H1 (cell line): ENCODE measurements at regions not wholly inside any gene's neighbourhood (a gene's known extent, or its start where the extent isn't known, plus 50 kb on each side); places are given as distances from the start of the nearest gene placed in this dataset.
A peak's percentile ranks its signal among the peaks of the same experiment; 100 is the strongest.

Experiments
- CTCF ChIA-PET: fragments of 300-600 bp; sonication (Branson Sonifier 250); formaldehyde crosslinking; loops from one replicate; lab custom pipeline; 2021; ENCODE audit not compliant: partially characterized antibody; lab: Charles Lee
- POLR2A ChIA-PET: fragments of 300-600 bp; sonication (Branson Sonifier 250); formaldehyde crosslinking; loops from one replicate; lab custom pipeline; 2021; ENCODE audit warnings: inconsistent platforms; ENCODE audit not compliant: partially characterized antibody; lab: Charles Lee
- DNase-seq, 2 experiments: peaks; one replicate each; pipeline versions ENCODE4 v3.0.0 to v3.0.0-alpha.2; 2010 to 2022; ENCODE audit warnings: low spot score in 2 of 2, low read depth in 1 of 2, mixed read lengths in 1 of 2
- FAIRE-seq: peaks from 2 replicates; lab custom pipeline; 2011; peaks lifted over from hg19 to GRCh38; lab: Jason Lieb, UNC
- H2AFZ ChIP-seq: 2 replicates; pipeline ENCODE4 v1.8.1; 2012; ENCODE audit warnings: low read length, inconsistent platforms
- H2AK5ac ChIP-seq: 2 replicates; pipeline ENCODE4 v1.6.1; 2013; ENCODE audit warnings: low read depth, low read length
- H2BK120ac ChIP-seq: replicated peaks from 2 replicates; pipeline ENCODE3; 2013; ENCODE audit warnings: low read depth, low read length, inconsistent platforms
- H2BK12ac ChIP-seq: 2 replicates; pipeline ENCODE4 v1.6.1; 2013; ENCODE audit warnings: low read depth, low read length
- H2BK15ac ChIP-seq: 2 replicates; pipeline ENCODE4 v1.6.1; 2013; ENCODE audit warnings: low read length
- H2BK20ac ChIP-seq: 2 replicates; pipeline ENCODE4 v1.6.1; 2013; ENCODE audit warnings: low read length
- H2BK5ac ChIP-seq: 2 replicates; pipeline ENCODE4 v1.6.1; 2013; ENCODE audit warnings: low read depth, low read length
- H3K14ac ChIP-seq: 2 replicates; pipeline ENCODE4 v1.6.1; 2013; ENCODE audit warnings: inconsistent platforms; ENCODE audit not compliant: insufficient read length
- H3K18ac ChIP-seq: 2 replicates; pipeline ENCODE4 v1.6.1; 2013; ENCODE audit warnings: low read length; ENCODE audit errors: extremely low read depth
- H3K23ac ChIP-seq: 2 replicates; pipeline ENCODE4 v1.6.1; 2013; ENCODE audit warnings: inconsistent platforms; ENCODE audit not compliant: insufficient read length
- H3K23me2 ChIP-seq: 2 replicates; pipeline ENCODE4 v1.6.1; 2013; ENCODE audit warnings: low read depth, low read length
- H3K27ac ChIP-seq: 2 replicates; pipeline ENCODE4 v1.6.1; 2011; ENCODE audit warnings: low read depth, low read length, inconsistent platforms
- H3K27me3 ChIP-seq, 4 experiments: replicated peaks in 1 of 4; 1 replicate in 1 of 4; 2 replicates in 3 of 4; pipeline versions ENCODE4 v1.6.1 to v1.8.1; 2011 to 2013; ENCODE audit warnings: low read length in 3 of 4, mild to moderate bottlenecking in 3 of 4, inconsistent platforms in 2 of 4, mixed read lengths in 2 of 4, moderate library complexity in 1 of 4; ENCODE audit not compliant: control insufficient read depth in 3 of 4, insufficient read depth in 3 of 4; ENCODE audit errors: extremely low read depth in 1 of 4
- H3K36me3 ChIP-seq, 4 experiments: 2 replicates each; pipeline versions ENCODE4 v1.6.1 to v1.8.1; 2011 to 2013; ENCODE audit warnings: mild to moderate bottlenecking in 4 of 4, low read length in 3 of 4, moderate library complexity in 2 of 4, control low read depth in 1 of 4, inconsistent platforms in 1 of 4; ENCODE audit not compliant: insufficient read depth in 4 of 4, control insufficient read depth in 2 of 4
- H3K4ac ChIP-seq: replicated peaks from 2 replicates; pipeline ENCODE3; 2013; ENCODE audit warnings: low read length, low read depth, mixed read lengths, inconsistent platforms; ENCODE audit not compliant: insufficient read length
- H3K4me1 ChIP-seq, 4 experiments: replicated peaks in 1 of 4; 1 replicate in 1 of 4; 2 replicates in 3 of 4; pipeline versions ENCODE4 v1.6.1 to v1.8.1; 2011 to 2013; ENCODE audit warnings: low read length in 3 of 4, inconsistent platforms in 2 of 4, mixed read lengths in 1 of 4; ENCODE audit not compliant: insufficient read depth in 4 of 4, control insufficient read depth in 3 of 4
- H3K4me2 ChIP-seq, 2 experiments: 2 replicates each; pipeline versions ENCODE4 v1.6.1 to v1.8.1; 2011 to 2013; ENCODE audit warnings: low read depth in 2 of 2, low read length in 2 of 2, control low read depth in 1 of 2, inconsistent platforms in 1 of 2, mild to moderate bottlenecking in 1 of 2; ENCODE audit not compliant: insufficient read depth in 1 of 2
- H3K4me3 ChIP-seq, 4 experiments: fragments of 200-600, 300-600 bp in 1 of 4; sonication (generic), shearing (Covaris generic), sonication (Bioruptor Twin) in 1 of 4; 2 replicates each; pipeline versions ENCODE4 v1.5.1 to v1.8.1; 2011 to 2016; ENCODE audit warnings: low read length in 4 of 4, low read depth in 3 of 4, control low read depth in 2 of 4, inconsistent platforms in 2 of 4, mild to moderate bottlenecking in 2 of 4, mixed read lengths in 1 of 4, moderate library complexity in 1 of 4; ENCODE audit not compliant: insufficient read depth in 2 of 4; ENCODE audit errors: extremely low read depth in 1 of 4
- H3K56ac ChIP-seq: replicated peaks from 2 replicates; pipeline ENCODE3; 2013; ENCODE audit warnings: low read depth, mild to moderate bottlenecking, mixed read lengths, low read length, inconsistent platforms; ENCODE audit not compliant: insufficient read length
- H3K79me1 ChIP-seq: 2 replicates; pipeline ENCODE4 v1.6.1; 2013; ENCODE audit warnings: low read depth, low read length, control low read depth
- H3K79me2 ChIP-seq, 2 experiments: 2 replicates each; pipeline versions ENCODE4 v1.6.1 to v1.8.1; 2012 to 2013; ENCODE audit warnings: low read length in 2 of 2, mild to moderate bottlenecking in 2 of 2, inconsistent platforms in 1 of 2; ENCODE audit not compliant: insufficient read depth in 2 of 2, control insufficient read depth in 1 of 2
- H3K9ac ChIP-seq, 4 experiments: replicated peaks in 1 of 4; 1 replicate in 1 of 4; 2 replicates in 3 of 4; pipeline versions ENCODE4 v1.6.1 to v1.8.1; 2011 to 2013; ENCODE audit warnings: low read depth in 3 of 4, low read length in 3 of 4, control low read depth in 2 of 4, mild to moderate bottlenecking in 2 of 4, moderate library complexity in 2 of 4, inconsistent platforms in 1 of 4; ENCODE audit errors: extremely low read depth in 1 of 4
- H3K9me3 ChIP-seq, 2 experiments: 2 replicates each; pipeline versions ENCODE4 v1.6.1 to v1.8.1; 2012 to 2013; ENCODE audit warnings: mild to moderate bottlenecking in 2 of 2, moderate library complexity in 2 of 2, control low read depth in 1 of 2, inconsistent platforms in 1 of 2, low read depth in 1 of 2, low read length in 1 of 2, mixed read lengths in 1 of 2; ENCODE audit not compliant: insufficient read depth in 2 of 2
- H4K20me1 ChIP-seq, 2 experiments: replicated peaks in 1 of 2; 2 replicates each; pipeline versions ENCODE3 to v1.8.1; 2011 to 2013; ENCODE audit warnings: inconsistent platforms in 2 of 2, low read length in 2 of 2, mild to moderate bottlenecking in 1 of 2; ENCODE audit not compliant: insufficient read depth in 2 of 2, control insufficient read depth in 1 of 2
- H4K5ac ChIP-seq: 2 replicates; pipeline ENCODE4 v1.6.1; 2013; ENCODE audit warnings: low read length, low read depth, mixed read lengths, inconsistent platforms; ENCODE audit not compliant: insufficient read length
- H4K8ac ChIP-seq: 2 replicates; pipeline ENCODE4 v1.8.0; 2013; ENCODE audit warnings: mild to moderate bottlenecking, moderate library complexity, low read length, inconsistent platforms; ENCODE audit not compliant: insufficient read depth; ENCODE audit errors: extremely low read depth
- H4K91ac ChIP-seq: replicated peaks from 2 replicates; pipeline ENCODE3; 2013; ENCODE audit warnings: low read length, mixed read lengths, inconsistent platforms; ENCODE audit not compliant: insufficient read length
- EZH2 ChIP-seq: fragments of 200-600 bp; sonication (generic); IDR thresholded peaks from 2 replicates; pipeline ENCODE4 v1.7.1; 2012; ENCODE audit warnings: low read depth, mild to moderate bottlenecking, moderate library complexity, low read length, inconsistent platforms; ENCODE audit not compliant: severe bottlenecking
- GABPA ChIP-seq: IDR thresholded peaks from 2 replicates; pipeline ENCODE4 v1.6.1; 2011; ENCODE audit warnings: mild to moderate bottlenecking, low read length, moderate library complexity, borderline replicate concordance; ENCODE audit not compliant: insufficient read depth
- KDM1A ChIP-seq: fragments of 200-600, 300-600 bp; sonication (generic); IDR thresholded peaks from 2 replicates; pipeline ENCODE4 v1.7.1; 2016; ENCODE audit warnings: mild to moderate bottlenecking, low read length, borderline replicate concordance
- TCF12 ChIP-seq: IDR thresholded peaks from 2 replicates; pipeline ENCODE4 v1.6.1; 2011; ENCODE audit warnings: low read depth, mild to moderate bottlenecking, low read length
- ZNF274 ChIP-seq: IDR thresholded peaks from 2 replicates; pipeline ENCODE4 v1.7.0; 2012; ENCODE audit warnings: low read length, borderline replicate concordance; ENCODE audit errors: extremely low read depth
- WGBS, 2 experiments: shearing (Covaris generic) in 1 of 2; methylation state at CpG; one replicate each; pipeline versions ENCODE4 v1.1.6 to v1.1.7; 2013 to 2015; ENCODE audit warnings: low lambda C conversion rate in 2 of 2, mixed read lengths in 2 of 2, inconsistent platforms in 1 of 2, low coverage in 1 of 2, missing lambda C conversion rate in 1 of 2; ENCODE audit not compliant: insufficient replicate concordance in 2 of 2, insufficient coverage in 1 of 2, insufficient read length in 1 of 2; ENCODE audit errors: extremely low coverage in 1 of 2, missing lambda C conversion rate in 1 of 2; 5-methylcytosine and 5-hydroxymethylcytosine counted together

- no peak overlapping the region for H2BK12ac ChIP-seq
- no peaks in the 10 kb centered on the region for H3K9me3 ChIP-seq
- H3K23me2 ChIP-seq, result no peaks in the 10 kb centered on the region
- H3K14ac ChIP-seq, result no peak overlapping the region
- no peak overlapping the region for H3K4me2 ChIP-seq
- TF ChIP-seq GABPA (no peak), EZH2 (no peak), ZNF274 (no peak), KDM1A (peak; percentile 83), TCF12 (no peak)
- TF ChIP-seq, all 59 proteins: peak for 1
- CTCF ChIA-PET, result interaction anchor here (0.6 kb wide), 1 partner anchor 142 kb away, joined by 3 read pairs; no protein-coding TSS in a partner anchor
- Histone ChIP-seq H3K4me3 (no peak overlapping the region), H3K4ac (no peak overlapping the region), H2BK5ac (no peak overlapping the region), H3K56ac (no peak overlapping the region), H2AFZ (no peak overlapping the region), H4K5ac (no peak overlapping the region), H2BK15ac (no peak overlapping the region; the same call in 1 of the 2 replicates), H3K79me2 (no peaks in the 10 kb centered on the region), H3K18ac (no peak overlapping the region), H3K79me1 (no peaks in the 10 kb centered on the region), H3K27ac (no peak overlapping the region), H3K23ac (no peak overlapping the region), H3K9ac (no peak overlapping the region), H3K36me3 (no peaks in the 10 kb centered on the region), H3K27me3 (no peaks in the 10 kb centered on the region), H3K4me1 (peaks cover 0 to 7% (median 3%) of the 10 kb centered on the region in 4 experiments; a peak in 4 of 7 replicates), H4K91ac (no peak overlapping the region), H4K20me1 (no peaks in the 10 kb centered on the region), H2BK120ac (no peak overlapping the region), H2BK20ac (no peak overlapping the region), H4K8ac (no peak overlapping the region), H2AK5ac (no peak overlapping the region)
- POLR2A ChIA-PET, result interaction anchor here (2.0 kb wide), 1 partner anchor 17 kb away, joined by 6 read pairs; no protein-coding TSS in a partner anchor
- WGBS, 2 experiments, result 90% methylated on average over 4 of the region's 5 CpGs; no CpG with 5 or more reads in 1 of the 2 experiments
- FAIRE-seq, result no peak
- DNase-seq, result no peak
Observed at GRCh38 chr20:50312002-50312681, 121.5 kb downstream of the CEBPB start.
